GM12892 (cell line): ENCODE measurements at regions not wholly inside any gene's neighbourhood (a gene's known extent, or its start where the extent isn't known, plus 50 kb on each side); places are given as distances from the start of the nearest gene placed in this dataset.

Source experiments
- POLR2A ChIP-seq: IDR thresholded peaks from 2 replicates; pipeline ENCODE4 v1.6.1; 2011; ENCODE audit warnings: low read depth, low read length, control low read depth
- POLR2AphosphoS5 ChIP-seq: IDR thresholded peaks from 2 replicates; pipeline ENCODE4 v1.6.1; 2011; ENCODE audit warnings: low read depth, low read length, control low read depth
- TAF1 ChIP-seq: IDR thresholded peaks from 2 replicates; pipeline ENCODE4 v1.6.1; 2011; ENCODE audit warnings: low read depth, mild to moderate bottlenecking, control low read depth, low read length, borderline replicate concordance

DNA sequence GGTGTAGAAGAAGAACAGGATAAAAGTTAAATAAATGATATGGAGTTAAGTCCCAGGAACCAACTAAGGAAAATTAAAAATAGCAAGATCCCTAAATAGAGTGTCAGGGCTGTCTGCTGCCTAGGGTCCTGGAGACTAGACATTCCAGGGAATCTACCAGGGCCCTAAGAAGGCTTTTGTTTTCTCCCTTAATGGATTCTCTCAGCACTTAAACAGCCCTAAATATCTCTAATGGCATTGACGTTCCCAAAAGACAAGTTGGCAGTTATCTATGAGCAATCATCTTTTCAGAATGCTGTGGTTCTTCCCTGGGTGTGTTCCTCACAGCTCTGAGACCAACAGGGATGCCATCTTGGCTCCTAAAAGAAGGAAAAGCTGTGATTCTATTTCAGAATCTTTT lies 616.3 kb downstream of the EPHA4 start:
- TF ChIP-seq POLR2A (no peak), POLR2AphosphoS5 (no peak), TAF1 (no peak)
